ENCODE measurements at regions not wholly inside any gene's neighbourhood (a gene's known extent, or its start where the extent isn't known, plus 50 kb on each side); places are given as distances from the start of the nearest gene placed in this dataset.

DNA sequence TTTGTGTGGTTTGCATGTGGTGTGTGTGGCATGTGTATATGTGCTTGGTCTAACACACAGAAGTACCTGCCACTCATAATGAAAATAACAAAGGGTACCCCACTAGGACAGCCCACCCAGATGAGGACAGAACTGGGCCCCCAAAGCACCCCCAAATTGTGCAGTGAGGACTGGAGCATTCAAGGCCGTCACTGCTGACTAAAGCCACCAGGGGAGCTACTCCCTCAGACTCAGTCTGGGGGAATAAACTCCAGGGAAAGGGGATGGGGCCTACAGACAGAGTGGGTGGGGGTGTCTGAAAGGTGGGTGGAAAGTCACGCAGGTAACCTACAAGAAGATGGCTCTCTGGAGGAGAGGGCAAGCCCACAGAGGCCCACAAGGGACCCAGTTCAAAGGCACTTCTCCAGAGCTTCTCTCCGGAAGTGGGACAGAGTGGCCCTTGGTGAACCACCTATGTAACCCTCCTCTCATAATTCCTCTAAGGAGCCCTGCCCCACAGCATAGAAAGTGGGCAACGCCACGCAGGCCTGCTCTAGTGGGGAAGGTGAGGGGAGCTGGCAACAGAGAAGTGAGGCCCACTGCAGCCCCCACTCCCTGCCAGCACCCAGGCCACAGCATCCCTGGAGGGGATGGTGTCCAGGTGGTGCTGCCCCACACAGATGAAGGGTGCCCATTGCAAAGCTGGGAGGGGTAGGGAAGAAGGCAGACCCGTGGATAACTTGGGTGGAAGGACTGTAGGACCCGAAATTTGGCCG is 122.8 kb upstream of the MAFB start:
- TF ChIP-seq, protein P1, sequence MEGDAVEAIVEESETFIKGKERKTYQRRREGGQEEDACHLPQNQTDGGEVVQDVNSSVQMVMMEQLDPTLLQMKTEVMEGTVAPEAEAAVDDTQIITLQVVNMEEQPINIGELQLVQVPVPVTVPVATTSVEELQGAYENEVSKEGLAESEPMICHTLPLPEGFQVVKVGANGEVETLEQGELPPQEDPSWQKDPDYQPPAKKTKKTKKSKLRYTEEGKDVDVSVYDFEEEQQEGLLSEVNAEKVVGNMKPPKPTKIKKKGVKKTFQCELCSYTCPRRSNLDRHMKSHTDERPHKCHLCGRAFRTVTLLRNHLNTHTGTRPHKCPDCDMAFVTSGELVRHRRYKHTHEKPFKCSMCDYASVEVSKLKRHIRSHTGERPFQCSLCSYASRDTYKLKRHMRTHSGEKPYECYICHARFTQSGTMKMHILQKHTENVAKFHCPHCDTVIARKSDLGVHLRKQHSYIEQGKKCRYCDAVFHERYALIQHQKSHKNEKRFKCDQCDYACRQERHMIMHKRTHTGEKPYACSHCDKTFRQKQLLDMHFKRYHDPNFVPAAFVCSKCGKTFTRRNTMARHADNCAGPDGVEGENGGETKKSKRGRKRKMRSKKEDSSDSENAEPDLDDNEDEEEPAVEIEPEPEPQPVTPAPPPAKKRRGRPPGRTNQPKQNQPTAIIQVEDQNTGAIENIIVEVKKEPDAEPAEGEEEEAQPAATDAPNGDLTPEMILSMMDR (IDR thresholded peaks at IDR 0.05): no peak
- no peak overlapping the region for H3K27ac ChIP-seq
- DNase-seq (ENCODE audit: low spot score): peak; percentile 33
- H3K4me3 ChIP-seq: no peak overlapping the region

DNA sequence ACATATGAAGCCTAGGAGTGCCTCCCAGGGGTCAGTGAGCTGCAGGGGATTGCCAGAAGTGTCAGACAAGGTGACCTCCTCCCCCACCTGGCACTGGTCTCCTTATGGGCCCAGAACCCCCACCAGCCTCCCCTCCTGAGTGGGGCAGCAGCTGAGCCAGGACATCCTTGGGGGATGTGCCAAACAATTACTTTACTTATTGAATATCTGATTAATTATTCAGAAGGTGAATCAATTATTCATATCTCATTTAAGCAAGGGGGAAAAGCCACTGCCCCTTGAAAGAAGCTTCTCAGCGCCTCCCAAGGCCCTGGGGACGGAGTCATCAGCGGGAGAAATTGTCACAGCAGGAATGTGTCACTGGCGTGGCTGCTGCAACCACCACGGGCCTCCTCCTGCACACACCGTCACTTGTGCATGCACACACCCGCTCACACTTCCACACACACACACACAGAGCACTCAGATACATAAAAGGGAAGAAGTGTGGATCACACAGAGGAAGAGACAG is 123.4 kb upstream of the MAFB start:
- TF ChIP-seq, protein P1 (IDR thresholded peaks at IDR 0.05): no peak
- Histone ChIP-seq H3K27ac (no peak overlapping the region), H3K4me3 (no peak overlapping the region)
- DNase-seq (ENCODE audit: low spot score): peak; percentile 33

GRCh38 chr20:40813029-40813431 is 124.0 kb upstream of the MAFB start:
- Histone ChIP-seq H3K27ac (no peak overlapping the region), H3K4me3 (no peak overlapping the region)
- TF ChIP-seq, protein P1 (IDR thresholded peaks at IDR 0.05): no peak
- peak; percentile 65 for DNase-seq (ENCODE audit: low spot score)

DNA sequence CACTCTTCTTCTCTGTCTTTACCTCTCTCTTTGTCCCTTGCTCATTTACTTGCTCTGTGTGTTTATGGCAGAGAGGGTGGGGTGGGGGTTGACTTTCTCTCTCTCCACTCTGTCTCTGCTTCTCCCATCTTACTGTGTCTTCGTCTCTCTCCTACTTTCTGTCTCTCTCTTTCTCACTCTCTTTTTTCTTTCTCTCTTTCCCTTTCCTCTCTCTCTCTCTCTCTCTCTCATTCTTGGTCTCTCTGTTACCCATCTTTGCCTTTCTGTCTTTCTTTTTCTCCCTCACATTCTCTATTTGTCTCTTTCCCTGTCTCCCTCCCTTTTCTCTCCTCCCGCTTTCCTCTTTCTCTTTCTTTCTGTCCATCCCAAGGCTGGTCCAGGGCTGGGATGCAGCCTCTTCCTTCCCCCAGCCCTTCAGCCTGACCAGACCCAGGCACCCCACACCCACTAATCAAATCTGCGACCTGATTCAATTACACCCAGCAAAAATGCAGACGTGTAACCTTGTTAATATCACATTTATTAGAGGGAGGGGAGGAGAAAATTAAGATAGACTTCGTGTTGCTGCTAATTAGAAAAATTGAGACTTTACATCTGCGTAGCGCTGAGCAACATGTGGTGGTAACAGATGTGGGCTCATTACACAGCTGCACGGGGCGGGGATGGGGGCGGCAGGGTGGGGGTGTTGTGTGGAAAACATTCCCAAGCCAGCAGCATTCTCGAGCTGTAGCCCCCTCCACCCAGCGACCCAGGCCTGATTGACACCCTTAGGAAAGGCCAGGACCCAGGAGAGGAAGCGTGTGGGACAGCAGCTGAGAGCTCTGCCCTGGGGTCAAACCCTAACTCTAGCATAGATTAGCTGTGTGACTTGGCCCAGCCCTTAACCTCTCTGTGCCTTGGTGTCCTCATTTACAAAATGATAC is 124.9 kb upstream of the MAFB start:
- H3K4me3 ChIP-seq: no peak overlapping the region
- DNase-seq (ENCODE audit: low spot score): peak; percentile 31
- TF ChIP-seq, protein P1 (IDR thresholded peaks at IDR 0.05): no peak
- no peak overlapping the region for H3K27ac ChIP-seq

DNA sequence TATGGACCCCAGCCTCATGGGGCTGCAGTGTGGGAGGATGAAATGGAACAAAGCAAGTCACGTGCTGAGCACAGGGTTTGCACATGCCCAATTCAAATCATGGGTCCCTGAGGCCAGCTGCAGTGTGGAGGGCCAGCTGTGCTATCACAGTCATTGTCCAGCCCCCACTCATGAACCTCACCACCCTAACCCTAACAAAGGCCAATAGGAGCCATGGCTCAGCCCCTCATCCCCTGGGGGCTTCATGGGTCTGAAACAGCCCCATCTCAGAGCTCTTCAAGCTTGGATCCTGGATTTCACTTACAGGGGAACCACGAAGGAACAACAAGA is 125.6 kb upstream of the MAFB start:
- TF ChIP-seq, protein P1 (IDR thresholded peaks at IDR 0.05): no peak
- DNase-seq (ENCODE audit: low spot score): peak; percentile 50
- Histone ChIP-seq H3K27ac (no peak overlapping the region), H3K4me3 (no peak overlapping the region)

DNA sequence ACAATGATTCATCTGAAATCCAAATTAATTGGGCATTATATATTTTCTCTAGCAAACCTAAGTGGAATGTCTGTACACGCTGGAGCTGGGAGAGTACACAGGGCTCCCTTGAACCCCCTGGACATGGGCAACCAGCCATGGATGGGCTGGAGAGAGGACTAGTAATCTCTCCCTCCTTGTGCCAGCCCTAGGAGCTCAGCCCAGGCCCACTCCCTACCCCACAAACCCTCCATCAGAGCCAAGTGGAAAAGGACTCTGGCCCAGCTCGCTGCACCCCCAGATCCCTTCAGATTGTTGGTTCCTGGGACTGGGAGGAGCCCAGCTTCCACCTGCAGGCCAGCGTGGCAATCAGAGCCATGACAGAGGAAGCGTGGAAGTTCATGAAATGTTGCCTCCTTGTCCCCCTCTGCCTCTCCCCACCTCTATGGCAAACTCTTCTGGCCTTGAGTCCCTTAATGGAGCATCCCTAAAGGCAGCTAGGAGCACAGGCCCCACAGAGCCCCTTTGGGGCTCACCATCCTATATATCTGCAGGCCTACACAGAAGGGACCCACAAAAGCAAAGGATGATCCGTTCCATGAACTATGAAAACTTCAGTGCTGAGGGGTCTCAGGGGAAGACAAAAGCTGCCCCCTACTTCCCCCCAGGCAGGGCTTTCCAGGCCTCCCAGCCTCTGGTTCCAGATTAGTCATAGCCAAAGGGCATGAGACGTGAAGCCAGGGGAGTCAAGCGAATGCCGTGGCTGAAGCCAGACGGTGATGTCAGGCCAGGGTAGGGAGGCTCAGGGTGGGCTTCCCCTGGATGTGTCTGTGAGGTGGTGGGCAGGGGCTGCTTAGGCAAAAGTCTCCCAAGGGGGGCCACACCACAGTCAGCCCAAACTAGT is 126.4 kb upstream of the MAFB start:
- TF ChIP-seq, protein P1 (IDR thresholded peaks at IDR 0.05): no peak
- DNase-seq (ENCODE audit: low spot score): peak; percentile 68

More for the DNA sequence above, 126.4 kb upstream of the MAFB start:
- no peak overlapping the region for H3K4me3 ChIP-seq
- H3K27ac ChIP-seq: no peak overlapping the region
